Esophagus squamous epithelium (tissue), 5 donors: ENCODE measurements at regions not wholly inside any gene's neighbourhood (a gene's known extent, or its start where the extent isn't known, plus 50 kb on each side); places are given as distances from the start of the nearest gene placed in this dataset.

ENCODE experiments used
- DNase-seq: peaks from one replicate; lab custom pipeline; 2025; lab: John Stamatoyannopoulos, UW
- H3K27ac ChIP-seq, 4 donors: fragments of 200-600 bp; sonication (generic); one replicate each; pipeline ENCODE4 v1.5.1; 2016 to 2019; ENCODE audit warnings: mild to moderate bottlenecking in 1 of 4
- H3K27me3 ChIP-seq, 4 donors: fragments of 200-600 bp; sonication (generic); 1 replicate in 3 of 4; 2 replicates in 1 of 4; pipeline versions ENCODE4 v1.5.1 to v1.6.0; 2017 to 2021; ENCODE audit warnings: antibody characterized with exemption in 1 of 4
- H3K36me3 ChIP-seq, 3 donors: fragments of 200-600 bp; sonication (generic); one replicate each; pipeline ENCODE4 v1.5.1; 2016 to 2019
- H3K4me1 ChIP-seq, 3 donors: fragments of 200-600 bp; sonication (generic); one replicate each; pipeline ENCODE4 v1.5.1; 2017 to 2019
- H3K4me3 ChIP-seq, 4 donors: fragments of 200-600 bp; sonication (generic); 1 replicate in 3 of 4; 2 replicates in 1 of 4; pipeline ENCODE4 v1.5.1; 2016 to 2019; ENCODE audit warnings: mild to moderate bottlenecking in 2 of 4, moderate library complexity in 1 of 4
- H3K9me3 ChIP-seq, 3 donors: fragments of 200-600 bp; sonication (generic); one replicate each; pipeline ENCODE4 v1.5.1; 2016 to 2019
- POLR2A ChIP-seq, 4 donors: fragments of 450-650 bp; IDR thresholded peaks; one replicate each; pipeline ENCODE4 v1.6.1; 2017; ENCODE audit warnings: antibody characterized with exemption in 4 of 4, mild to moderate bottlenecking in 4 of 4, moderate library complexity in 3 of 4
- WGBS, 2 donors: methylation state at CpG; one replicate each; pipeline ENCODE4 v1.1.5; 2018; 5-methylcytosine and 5-hydroxymethylcytosine counted together
- intact Hi-C: fragments of 100-400 bp; cut with DNase I; formaldehyde crosslinking; loops from one replicate; pipeline ENCODE4 v1.15.0; 2022
- TF ChIP-seq, protein P1 (sequence below), 6 experiments: fragments of 450-650 bp in 4 of 6; fragments of 200-600 bp in 2 of 6; sonication (generic) in 2 of 6; IDR thresholded peaks; one replicate each; pipeline ENCODE4 v1.5.1; 2016 to 2019; ENCODE audit warnings: antibody characterized with exemption in 6 of 6, mild to moderate bottlenecking in 4 of 6, moderate library complexity in 4 of 6
- donor health status: DM: yes; HTN: yes; CAD: no.

DNA sequence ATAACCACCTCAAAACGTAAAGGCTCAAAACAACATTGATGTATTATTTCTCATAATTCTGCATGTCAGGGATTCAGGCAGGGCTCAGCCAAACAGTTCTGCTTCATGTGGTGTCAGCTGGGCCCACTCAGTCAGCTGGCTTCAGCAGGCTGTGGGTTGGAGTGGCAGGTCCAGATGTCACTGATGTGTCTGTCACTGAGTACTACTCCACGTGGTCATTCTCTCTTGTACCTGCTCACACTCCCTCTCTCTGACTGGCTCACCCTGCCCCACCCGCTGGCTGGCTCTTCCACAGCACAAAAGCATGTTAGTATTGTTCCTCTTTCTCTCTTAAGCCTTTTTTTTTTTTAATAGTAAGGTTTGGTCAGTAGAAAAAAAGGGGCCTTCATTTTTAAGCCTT is 182.4 kb downstream of the DICER1 start:
- no peak overlapping the region for H3K27ac ChIP-seq
- DNase-seq, result no peak
- intact Hi-C loops, result no loop called here
- 41 to 49% methylated on average over 3 of the region's 3 CpGs for WGBS, 2 donors
- H3K4me3 ChIP-seq, result no peak overlapping the region
- TF ChIP-seq, protein P1, sequence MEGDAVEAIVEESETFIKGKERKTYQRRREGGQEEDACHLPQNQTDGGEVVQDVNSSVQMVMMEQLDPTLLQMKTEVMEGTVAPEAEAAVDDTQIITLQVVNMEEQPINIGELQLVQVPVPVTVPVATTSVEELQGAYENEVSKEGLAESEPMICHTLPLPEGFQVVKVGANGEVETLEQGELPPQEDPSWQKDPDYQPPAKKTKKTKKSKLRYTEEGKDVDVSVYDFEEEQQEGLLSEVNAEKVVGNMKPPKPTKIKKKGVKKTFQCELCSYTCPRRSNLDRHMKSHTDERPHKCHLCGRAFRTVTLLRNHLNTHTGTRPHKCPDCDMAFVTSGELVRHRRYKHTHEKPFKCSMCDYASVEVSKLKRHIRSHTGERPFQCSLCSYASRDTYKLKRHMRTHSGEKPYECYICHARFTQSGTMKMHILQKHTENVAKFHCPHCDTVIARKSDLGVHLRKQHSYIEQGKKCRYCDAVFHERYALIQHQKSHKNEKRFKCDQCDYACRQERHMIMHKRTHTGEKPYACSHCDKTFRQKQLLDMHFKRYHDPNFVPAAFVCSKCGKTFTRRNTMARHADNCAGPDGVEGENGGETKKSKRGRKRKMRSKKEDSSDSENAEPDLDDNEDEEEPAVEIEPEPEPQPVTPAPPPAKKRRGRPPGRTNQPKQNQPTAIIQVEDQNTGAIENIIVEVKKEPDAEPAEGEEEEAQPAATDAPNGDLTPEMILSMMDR (IDR thresholded peaks at IDR 0.05), result no peak
- no peak for TF ChIP-seq POLR2A (IDR thresholded peaks at IDR 0.05)
- no peaks in the 10 kb centered on the region for H3K9me3 ChIP-seq
- no peaks in the 10 kb centered on the region for H3K4me1 ChIP-seq
- no peaks in the 10 kb centered on the region for H3K36me3 ChIP-seq
- H3K27me3 ChIP-seq, result no peaks in the 10 kb centered on the region

DNA sequence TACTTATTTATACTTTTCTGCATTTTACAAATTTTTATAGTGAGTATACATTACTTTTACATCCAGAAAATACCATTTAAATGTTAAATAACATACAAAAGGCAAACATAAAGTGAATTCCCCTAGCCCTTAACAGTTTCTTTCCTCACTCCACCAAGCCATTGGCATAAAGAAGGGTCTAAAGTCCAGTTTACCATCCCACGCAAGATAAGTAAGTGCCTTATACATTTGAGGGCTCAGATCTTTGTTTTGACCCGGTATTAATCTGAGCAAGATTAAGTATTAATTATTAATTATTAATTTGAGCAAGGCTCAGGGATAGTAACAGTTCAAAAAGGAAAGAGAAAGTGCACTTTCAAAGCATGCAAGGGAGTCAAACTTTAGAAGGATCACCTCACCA is 182.9 kb downstream of the DICER1 start:
- TF ChIP-seq, protein P1 (IDR thresholded peaks at IDR 0.05), result no peak
- Histone ChIP-seq H3K27ac (no peak overlapping the region), H3K36me3 (no peaks in the 10 kb centered on the region), H3K9me3 (no peaks in the 10 kb centered on the region), H3K27me3 (no peaks in the 10 kb centered on the region), H3K4me3 (no peak overlapping the region), H3K4me1 (no peaks in the 10 kb centered on the region)
- WGBS, 2 donors, result 44 to 51% methylated on average over 2 of the region's 2 CpGs
- DNase-seq, result no peak
- intact Hi-C loops, result no loop called here

DNA sequence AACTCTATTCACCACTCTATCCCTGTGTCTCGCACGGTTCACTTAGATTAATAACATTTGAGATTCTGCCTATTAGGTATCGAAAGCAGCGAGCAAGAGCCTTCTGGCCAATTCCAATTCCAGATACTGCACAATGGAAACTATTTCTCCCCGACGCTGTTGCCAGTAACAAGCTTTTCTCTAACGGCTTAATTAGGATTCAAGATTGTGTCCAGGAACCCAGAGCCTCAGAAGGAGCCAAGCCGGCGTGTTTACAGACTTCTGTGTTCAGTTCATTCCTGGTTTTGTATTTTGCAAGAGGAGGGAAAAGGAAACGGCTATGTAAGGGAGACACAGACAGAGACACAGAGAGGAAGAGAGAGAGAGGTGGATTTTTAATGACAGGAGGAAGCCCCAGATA is 185.6 kb downstream of the DICER1 start:
- Histone ChIP-seq H3K36me3 (no peaks in the 10 kb centered on the region), H3K4me1 (no peaks in the 10 kb centered on the region), H3K9me3 (no peaks in the 10 kb centered on the region), H3K4me3 (peak overlapping the region in 1 of 4 donors; percentile 39), H3K27me3 (no peaks in the 10 kb centered on the region), H3K27ac (peak overlapping the region in 3 of 4 donors; percentile 49 to 81 (median 75))
- 31 to 42% methylated on average over 9 to 10 of the region's 10 CpGs for WGBS, 2 donors
- intact Hi-C loops, result no loop called here
- DNase-seq, result no peak
- no peak for TF ChIP-seq POLR2A (IDR thresholded peaks at IDR 0.05)
- TF ChIP-seq, protein P1 (IDR thresholded peaks at IDR 0.05), result no peak

DNA sequence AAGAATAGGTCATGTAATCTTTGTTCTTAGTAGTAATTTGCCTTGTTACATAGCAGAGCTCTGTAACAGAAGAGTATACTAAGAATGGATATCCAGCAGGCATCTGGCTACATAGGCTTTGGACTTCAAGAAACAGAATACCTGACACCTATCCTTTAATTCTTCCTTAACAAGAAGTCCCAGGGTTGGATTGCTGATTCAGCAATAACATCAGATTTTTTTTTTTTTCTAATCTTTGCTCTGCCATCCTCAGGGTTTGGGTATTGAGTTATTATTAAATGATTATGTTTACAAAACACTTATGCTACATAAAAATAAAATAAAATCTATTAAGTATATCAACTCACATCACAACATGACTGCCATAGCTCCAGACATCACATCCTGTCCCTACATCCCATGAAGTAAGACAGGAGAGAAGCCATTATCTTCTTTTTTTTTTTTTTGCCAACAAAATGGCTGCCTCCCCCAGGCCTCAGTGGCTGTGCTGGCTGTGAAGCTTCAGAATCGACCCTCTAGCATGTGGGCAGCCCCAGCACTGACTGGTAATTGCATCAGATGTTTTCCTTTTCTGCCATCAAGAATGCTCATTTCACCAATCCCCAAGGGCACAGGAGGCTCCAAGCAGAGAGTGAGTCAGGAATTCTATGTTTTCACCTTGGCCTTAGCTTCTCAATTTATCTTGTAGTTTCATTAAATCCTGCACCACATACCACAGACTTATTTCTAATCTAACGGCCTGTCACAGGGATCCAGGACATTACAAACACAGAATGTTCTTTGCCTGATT is 186.2 kb downstream of the DICER1 start:
- H3K9me3 ChIP-seq, result no peaks in the 10 kb centered on the region
- no peak for TF ChIP-seq POLR2A (IDR thresholded peaks at IDR 0.05)
- TF ChIP-seq, protein P1 (IDR thresholded peaks at IDR 0.05), result no peak
- H3K4me3 ChIP-seq, result peak overlapping the region in 1 of 4 donors; percentile 26
- H3K4me1 ChIP-seq, result no peaks in the 10 kb centered on the region
- WGBS, 2 donors, result 32 to 44% methylated on average over 2 of the region's 2 CpGs
- no peaks in the 10 kb centered on the region for H3K36me3 ChIP-seq
- no peak for DNase-seq
- peak overlapping the region in 3 of 4 donors; percentile 70 to 81 (median 75) for H3K27ac ChIP-seq
- H3K27me3 ChIP-seq, result no peaks in the 10 kb centered on the region
- intact Hi-C loops, result no loop called here

DNA sequence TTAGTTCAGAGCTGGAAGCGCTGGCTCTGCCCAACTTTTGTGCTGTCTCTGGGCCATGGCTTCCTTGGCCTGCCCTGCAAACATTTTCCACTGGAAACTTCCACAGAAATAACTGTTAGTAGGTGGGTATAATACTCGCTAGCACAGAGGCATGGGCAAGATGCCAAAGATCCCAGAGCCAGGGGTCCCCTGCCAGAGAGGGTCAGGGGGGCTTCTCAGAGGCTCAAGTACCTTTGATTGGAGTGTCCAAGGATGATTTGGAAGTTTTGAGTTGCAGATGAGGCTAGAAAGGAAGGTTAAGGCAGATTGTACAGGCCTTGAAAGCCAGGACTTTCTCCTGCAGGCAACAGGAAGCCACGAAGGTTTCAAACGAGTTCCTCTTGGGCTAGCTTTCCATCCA is 187.6 kb downstream of the DICER1 start:
- no peak for DNase-seq
- 48 to 69% methylated on average over 2 to 4 of the region's 4 CpGs for WGBS, 2 donors
- H3K9me3 ChIP-seq, result no peaks in the 10 kb centered on the region

More for the DNA sequence above, 187.6 kb downstream of the DICER1 start:
- H3K27ac ChIP-seq, result peak overlapping the region in 2 of 4 donors; percentile 3 to 26
- no peaks in the 10 kb centered on the region for H3K4me1 ChIP-seq
- H3K36me3 ChIP-seq, result no peaks in the 10 kb centered on the region
- TF ChIP-seq POLR2A (IDR thresholded peaks at IDR 0.05), result no peak
- TF ChIP-seq, protein P1 (IDR thresholded peaks at IDR 0.05), result no peak
- no peaks in the 10 kb centered on the region for H3K27me3 ChIP-seq
- no peak overlapping the region for H3K4me3 ChIP-seq
- intact Hi-C loops, result no loop called here
